Activated naive CD8-positive, alpha-beta T cell treated with anti-CD3 and anti-CD28 coated beads for 36 hours (primary cell): ENCODE measurements at regions not wholly inside any gene's neighbourhood (a gene's known extent, or its start where the extent isn't known, plus 50 kb on each side); places are given as distances from the start of the nearest gene placed in this dataset.
"Not testable (repeated sequence)": the region's sequence is repeated elsewhere in the genome, so short reads cannot be mapped to it uniquely, and the experiment has no call there.

ENCODE experiments used
- DNase-seq: peaks from one replicate; pipeline ENCODE4 v3.0.0; 2021
- H3K27ac Mint-ChIP-seq: one replicate; pipeline ENCODE4 v1.8.0; 2022; ENCODE audit warnings: mild to moderate bottlenecking, moderate library complexity, mixed read lengths
- H3K27me3 Mint-ChIP-seq: one replicate; pipeline ENCODE4 v1.8.0; 2022; ENCODE audit warnings: mild to moderate bottlenecking, mixed read lengths
- H3K36me3 Mint-ChIP-seq: one replicate; pipeline ENCODE4 v1.8.0; 2021; ENCODE audit warnings: mild to moderate bottlenecking, mixed read lengths
- H3K4me1 Mint-ChIP-seq: one replicate; pipeline ENCODE4 v1.8.0; 2021; ENCODE audit warnings: mixed read lengths
- H3K4me3 Mint-ChIP-seq: one replicate; pipeline ENCODE4 v1.8.0; 2022; ENCODE audit warnings: mild to moderate bottlenecking, moderate library complexity, mixed read lengths
- H3K9me3 Mint-ChIP-seq: one replicate; pipeline ENCODE4 v1.8.0; 2022; ENCODE audit warnings: mixed read lengths

GRCh38 chr12:46617167-46617566 is 208.6 kb downstream of the SLC38A4 start:
- H3K27ac Mint-ChIP-seq, result no peak overlapping the region
- DNase-seq, result no peak
- no peaks in the 10 kb centered on the region for H3K27me3 Mint-ChIP-seq
- H3K4me3 Mint-ChIP-seq, result no peak overlapping the region
- peaks cover 15% of the 10 kb centered on the region for H3K36me3 Mint-ChIP-seq
- H3K9me3 Mint-ChIP-seq, result peaks cover 17% of the 10 kb centered on the region
- H3K4me1 Mint-ChIP-seq, result no peaks in the 10 kb centered on the region

- H3K9me3 Mint-ChIP-seq, result peaks cover 9% of the 10 kb centered on the region
- peak overlapping the region; percentile 19 for H3K27ac Mint-ChIP-seq
- peaks cover 20% of the 10 kb centered on the region for H3K4me1 Mint-ChIP-seq
- DNase-seq, result no peak
- H3K4me3 Mint-ChIP-seq, result no peak overlapping the region
- H3K36me3 Mint-ChIP-seq, result peaks cover 4% of the 10 kb centered on the region
- no peaks in the 10 kb centered on the region for H3K27me3 Mint-ChIP-seq
Measured at GRCh38 chr12:46610754-46611153, 215.0 kb downstream of the SLC38A4 start.

GRCh38 chr12:46609674-46610073 is 216.1 kb downstream of the SLC38A4 start:
- peaks cover 20% of the 10 kb centered on the region for H3K4me1 Mint-ChIP-seq
- no peak for DNase-seq
- H3K4me3 Mint-ChIP-seq, result no peak overlapping the region
- H3K36me3 Mint-ChIP-seq, result peaks cover 5% of the 10 kb centered on the region
- H3K27me3 Mint-ChIP-seq, result no peaks in the 10 kb centered on the region
- H3K27ac Mint-ChIP-seq, result peak overlapping the region; percentile 36
- peaks cover 6% of the 10 kb centered on the region for H3K9me3 Mint-ChIP-seq

GRCh38 chr12:46609273-46609623 is 216.5 kb downstream of the SLC38A4 start:
- H3K36me3 Mint-ChIP-seq, result peaks cover 9% of the 10 kb centered on the region
- H3K27me3 Mint-ChIP-seq, result no peaks in the 10 kb centered on the region
- H3K9me3 Mint-ChIP-seq, result peaks cover 6% of the 10 kb centered on the region
- peak overlapping the region; percentile 36 for H3K27ac Mint-ChIP-seq
- peaks cover 20% of the 10 kb centered on the region for H3K4me1 Mint-ChIP-seq
- H3K4me3 Mint-ChIP-seq, result no peak overlapping the region
- no peak for DNase-seq

GRCh38 chr12:46608431-46609272 is 217.1 kb downstream of the SLC38A4 start:
- H3K27me3 Mint-ChIP-seq, result no peaks in the 10 kb centered on the region
- peaks cover 6% of the 10 kb centered on the region for H3K9me3 Mint-ChIP-seq
- no peak for DNase-seq
- peaks cover 9% of the 10 kb centered on the region for H3K36me3 Mint-ChIP-seq
- peaks cover 20% of the 10 kb centered on the region for H3K4me1 Mint-ChIP-seq
- no peak overlapping the region for H3K4me3 Mint-ChIP-seq
- H3K27ac Mint-ChIP-seq, result no peak overlapping the region

GRCh38 chr12:46604684-46605083 is 221.1 kb downstream of the SLC38A4 start:
- Mint-ChIP-seq H3K9me3 (peaks cover 24% of the 10 kb centered on the region), H3K4me3 (no peak overlapping the region), H3K27me3 (no peaks in the 10 kb centered on the region), H3K36me3 (peaks cover 28% of the 10 kb centered on the region), H3K4me1 (peaks cover 14% of the 10 kb centered on the region), H3K27ac (no peak overlapping the region)
- no peak for DNase-seq

GRCh38 chr12:46603776-46604456 is 221.9 kb downstream of the SLC38A4 start:
- peaks cover 31% of the 10 kb centered on the region for H3K36me3 Mint-ChIP-seq
- H3K4me1 Mint-ChIP-seq, result peaks cover 7% of the 10 kb centered on the region
- no peak overlapping the region for H3K4me3 Mint-ChIP-seq
- no peak overlapping the region for H3K27ac Mint-ChIP-seq
- H3K27me3 Mint-ChIP-seq, result no peaks in the 10 kb centered on the region
- no peak for DNase-seq
- peaks cover 27% of the 10 kb centered on the region for H3K9me3 Mint-ChIP-seq

GRCh38 chr12:46602474-46602873 is 223.3 kb downstream of the SLC38A4 start:
- DNase-seq, result no peak
- no peaks in the 10 kb centered on the region for H3K27me3 Mint-ChIP-seq
- H3K4me3 Mint-ChIP-seq, result no peak overlapping the region
- H3K9me3 Mint-ChIP-seq, result peaks cover 37% of the 10 kb centered on the region
- H3K36me3 Mint-ChIP-seq, result peaks cover 36% of the 10 kb centered on the region
- H3K27ac Mint-ChIP-seq, result no peak overlapping the region
- no peaks in the 10 kb centered on the region for H3K4me1 Mint-ChIP-seq

GRCh38 chr12:46590991-46591703 is 218.6 kb upstream of the SLC38A2 start:
- Mint-ChIP-seq H3K36me3 (peaks cover 20% of the 10 kb centered on the region), H3K9me3 (peaks cover 36% of the 10 kb centered on the region), H3K4me1 (peaks cover 10% of the 10 kb centered on the region), H3K27ac (peak overlapping the region; percentile 19), H3K4me3 (no peak overlapping the region), H3K27me3 (no peaks in the 10 kb centered on the region)
- no peak for DNase-seq

- Mint-ChIP-seq H3K27ac (peak overlapping the region; percentile 8), H3K9me3 (peaks cover 43% of the 10 kb centered on the region), H3K4me3 (no peak overlapping the region), H3K4me1 (peaks cover 25% of the 10 kb centered on the region), H3K27me3 (no peaks in the 10 kb centered on the region), H3K36me3 (peaks cover 45% of the 10 kb centered on the region)
- peak; percentile 3 for DNase-seq
Measured at GRCh38 chr12:46585854-46586621, 213.5 kb upstream of the SLC38A2 start.

GRCh38 chr12:46584098-46584497 is 211.5 kb upstream of the SLC38A2 start:
- H3K36me3 Mint-ChIP-seq, result peaks cover 40% of the 10 kb centered on the region
- H3K4me1 Mint-ChIP-seq, result peaks cover 25% of the 10 kb centered on the region
- not testable (repeated sequence) for H3K27me3 Mint-ChIP-seq, H3K27ac Mint-ChIP-seq, DNase-seq, H3K4me3 Mint-ChIP-seq
- peaks cover 35% of the 10 kb centered on the region for H3K9me3 Mint-ChIP-seq

- H3K4me3 Mint-ChIP-seq, result not testable (repeated sequence)
Measured at GRCh38 chr12:46581990-46582389, 209.4 kb upstream of the SLC38A2 start.

GRCh38 chr12:46580445-46580844 is 207.9 kb upstream of the SLC38A2 start:
- peaks cover 34% of the 10 kb centered on the region for H3K36me3 Mint-ChIP-seq
- DNase-seq, result no peak
- no peaks in the 10 kb centered on the region for H3K27me3 Mint-ChIP-seq
- H3K4me1 Mint-ChIP-seq, result peaks cover 10% of the 10 kb centered on the region
- no peak overlapping the region for H3K27ac Mint-ChIP-seq
- H3K9me3 Mint-ChIP-seq, result peaks cover 22% of the 10 kb centered on the region
- no peak overlapping the region for H3K4me3 Mint-ChIP-seq

More at GRCh38 chr12:46581990-46582389, 209.4 kb upstream of the SLC38A2 start:
- Mint-ChIP-seq H3K4me1 (peaks cover 24% of the 10 kb centered on the region), H3K9me3 (peaks cover 22% of the 10 kb centered on the region), H3K36me3 (peaks cover 34% of the 10 kb centered on the region), H3K27ac (peak overlapping the region; percentile 27)
- not testable (repeated sequence) for DNase-seq, H3K27me3 Mint-ChIP-seq

GRCh38 chr12:46579474-46579873 is 206.9 kb upstream of the SLC38A2 start:
- no peaks in the 10 kb centered on the region for H3K27me3 Mint-ChIP-seq
- H3K4me3 Mint-ChIP-seq, result no peak overlapping the region
- H3K4me1 Mint-ChIP-seq, result peaks cover 4% of the 10 kb centered on the region
- peaks cover 24% of the 10 kb centered on the region for H3K36me3 Mint-ChIP-seq
- no peak overlapping the region for H3K27ac Mint-ChIP-seq
- no peak for DNase-seq
- peaks cover 16% of the 10 kb centered on the region for H3K9me3 Mint-ChIP-seq
